ENCODE measurements at regions not wholly inside any gene's neighbourhood (a gene's known extent, or its start where the extent isn't known, plus 50 kb on each side); places are given as distances from the start of the nearest gene placed in this dataset.

DNA sequence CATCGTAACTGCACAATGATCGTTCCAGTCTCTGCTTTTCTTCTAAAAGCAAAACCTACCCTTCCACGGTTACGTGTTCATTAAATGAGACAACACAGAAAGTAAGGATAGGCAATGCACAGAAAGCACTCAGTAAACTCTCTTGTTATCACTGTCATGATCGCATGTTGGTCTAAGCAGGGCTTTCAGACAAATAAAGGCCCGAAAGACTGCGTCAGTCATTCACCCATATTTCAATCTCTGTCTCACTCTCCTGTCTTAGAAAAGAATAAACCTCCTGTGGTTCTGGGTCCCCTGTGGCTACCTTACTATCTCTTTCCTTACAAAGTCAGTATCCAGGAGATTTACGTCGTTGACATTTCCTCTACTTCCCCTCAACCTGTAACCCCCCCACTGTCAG, 160.9 kb downstream of the VAPA start:
- 63 to 77% methylated on average over 9 of the region's 9 CpGs for WGBS, 2 donors
- Histone ChIP-seq H3K27ac (ENCODE audit: low read depth in 2 of 2, low read length in 1 of 2) (no peak overlapping the region), H3K4me3 (ENCODE audit: low read depth in 1 of 2, low read length in 2 of 2) (no peak overlapping the region), H3K36me3 (ENCODE audit: control insufficient read depth in 2 of 2, insufficient read depth in 2 of 2, low read length in 1 of 2) (no peaks in the 10 kb centered on the region), H3K4me1 (ENCODE audit: control insufficient read depth in 2 of 2, insufficient read depth in 2 of 2, low read length in 1 of 2) (peaks cover 0 to 4% of the 10 kb centered on the region in 2 donors), H3K9me3 (ENCODE audit: control insufficient read depth in 2 of 2, insufficient read depth in 1 of 2, low read depth in 1 of 2, low read length in 1 of 2) (no peaks in the 10 kb centered on the region), H3K27me3 (ENCODE audit: control insufficient read depth in 1 of 2, insufficient read depth in 2 of 2, low read length in 2 of 2) (no peaks in the 10 kb centered on the region)

DNA sequence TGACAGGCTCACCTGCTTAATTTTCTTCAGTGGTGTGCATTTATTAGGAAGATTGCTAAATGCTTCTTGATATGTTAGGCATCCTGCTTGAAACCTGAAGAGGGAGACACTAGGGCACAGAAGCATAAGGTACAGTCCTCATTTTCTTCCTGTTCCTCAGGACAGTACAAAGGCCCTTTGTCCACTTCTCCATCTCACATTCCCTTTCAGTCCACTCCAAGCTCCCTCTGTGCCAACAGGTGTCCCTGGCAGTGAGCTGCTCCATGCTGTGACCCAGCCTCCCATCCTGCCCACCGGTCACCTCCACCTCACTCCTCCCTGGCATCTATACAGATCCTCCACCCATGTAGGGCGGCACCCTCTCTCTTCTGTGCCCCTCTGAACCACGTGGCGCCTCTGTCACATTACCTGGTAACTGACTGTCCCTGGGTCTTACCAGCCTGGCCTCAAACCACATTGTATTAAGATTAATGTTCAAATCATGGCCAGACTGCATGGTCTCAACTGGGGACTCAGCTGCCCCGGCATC, 162.8 kb downstream of the VAPA start:
- H3K4me3 ChIP-seq (ENCODE audit: low read depth in 1 of 2, low read length in 2 of 2) = no peak overlapping the region
- H3K4me1 ChIP-seq (ENCODE audit: control insufficient read depth in 2 of 2, insufficient read depth in 2 of 2, low read length in 1 of 2) = peaks cover 0 to 1% of the 10 kb centered on the region in 2 donors
- H3K9me3 ChIP-seq (ENCODE audit: control insufficient read depth in 2 of 2, insufficient read depth in 1 of 2, low read depth in 1 of 2, low read length in 1 of 2) = peaks cover 0 to 1% of the 10 kb centered on the region in 2 donors
- no peak overlapping the region for H3K27ac ChIP-seq (ENCODE audit: low read depth in 2 of 2, low read length in 1 of 2)
- H3K27me3 ChIP-seq (ENCODE audit: control insufficient read depth in 1 of 2, insufficient read depth in 2 of 2, low read length in 2 of 2) = no peaks in the 10 kb centered on the region
- WGBS, 2 donors = 85 to 92% methylated on average over 5 of the region's 5 CpGs
- no peaks in the 10 kb centered on the region for H3K36me3 ChIP-seq (ENCODE audit: control insufficient read depth in 2 of 2, insufficient read depth in 2 of 2, low read length in 1 of 2)

DNA sequence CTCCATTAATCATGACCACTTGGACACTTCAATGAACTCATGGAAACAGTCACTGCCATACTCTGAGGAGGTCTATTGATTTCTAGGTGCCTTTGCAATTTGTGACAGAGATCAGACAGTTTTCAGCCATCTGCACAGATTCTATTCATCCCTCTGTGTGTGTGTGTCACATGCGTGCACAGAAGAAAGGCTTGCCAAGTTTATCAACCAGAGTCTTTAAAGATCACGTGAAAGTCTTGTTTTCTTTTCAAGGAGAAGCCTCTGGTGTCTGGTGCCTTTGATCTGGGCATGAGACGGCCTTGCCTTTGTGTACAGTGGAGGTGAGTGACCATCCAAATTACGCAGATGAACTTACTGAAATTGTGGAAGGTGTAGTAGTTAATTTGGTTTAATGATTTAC, 164.2 kb downstream of the VAPA start:
- peaks cover 0 to 7% of the 10 kb centered on the region in 2 donors for H3K9me3 ChIP-seq (ENCODE audit: control insufficient read depth in 2 of 2, insufficient read depth in 1 of 2, low read depth in 1 of 2, low read length in 1 of 2)
- WGBS, 2 donors = 61 to 75% methylated on average over 4 of the region's 4 CpGs
- no peaks in the 10 kb centered on the region for H3K36me3 ChIP-seq (ENCODE audit: control insufficient read depth in 2 of 2, insufficient read depth in 2 of 2, low read length in 1 of 2)
- no peak overlapping the region for H3K4me3 ChIP-seq (ENCODE audit: low read depth in 1 of 2, low read length in 2 of 2)
- peaks cover 0 to 1% of the 10 kb centered on the region in 2 donors for H3K4me1 ChIP-seq (ENCODE audit: control insufficient read depth in 2 of 2, insufficient read depth in 2 of 2, low read length in 1 of 2)
- no peaks in the 10 kb centered on the region for H3K27me3 ChIP-seq (ENCODE audit: control insufficient read depth in 1 of 2, insufficient read depth in 2 of 2, low read length in 2 of 2)
- H3K27ac ChIP-seq (ENCODE audit: low read depth in 2 of 2, low read length in 1 of 2) = no peak overlapping the region

DNA sequence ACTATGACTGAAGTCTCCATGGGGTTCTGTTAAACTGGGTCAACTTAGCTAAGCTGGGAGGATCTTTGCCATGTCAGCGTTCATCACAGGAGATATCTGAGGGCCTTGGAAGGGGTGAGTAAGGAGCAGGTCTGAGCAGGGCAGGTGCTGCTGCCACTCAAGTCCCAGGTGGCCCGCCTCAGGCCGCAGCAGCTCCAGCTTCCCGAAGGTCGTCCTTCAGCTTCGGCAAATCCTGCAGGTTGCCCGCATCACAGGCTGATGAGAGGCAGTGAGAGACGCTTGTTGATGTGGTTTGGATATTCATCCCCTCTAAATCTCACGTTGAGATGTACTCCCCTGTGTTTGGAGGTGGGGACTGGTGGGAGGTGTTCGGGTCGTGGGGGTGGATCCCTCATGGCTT, 166.6 kb downstream of the VAPA start:
- H3K27me3 ChIP-seq (ENCODE audit: control insufficient read depth in 1 of 2, insufficient read depth in 2 of 2, low read length in 2 of 2) = no peaks in the 10 kb centered on the region
- no peaks in the 10 kb centered on the region for H3K36me3 ChIP-seq (ENCODE audit: control insufficient read depth in 2 of 2, insufficient read depth in 2 of 2, low read length in 1 of 2)
- no peak overlapping the region for H3K27ac ChIP-seq (ENCODE audit: low read depth in 2 of 2, low read length in 1 of 2)
- no peak overlapping the region for H3K4me3 ChIP-seq (ENCODE audit: low read depth in 1 of 2, low read length in 2 of 2)
- H3K4me1 ChIP-seq (ENCODE audit: control insufficient read depth in 2 of 2, insufficient read depth in 2 of 2, low read length in 1 of 2) = no peaks in the 10 kb centered on the region
- 93 to 97% methylated on average over 11 of the region's 11 CpGs for WGBS, 2 donors
- peaks cover 0 to 12% of the 10 kb centered on the region in 2 donors for H3K9me3 ChIP-seq (ENCODE audit: control insufficient read depth in 2 of 2, insufficient read depth in 1 of 2, low read depth in 1 of 2, low read length in 1 of 2)

DNA sequence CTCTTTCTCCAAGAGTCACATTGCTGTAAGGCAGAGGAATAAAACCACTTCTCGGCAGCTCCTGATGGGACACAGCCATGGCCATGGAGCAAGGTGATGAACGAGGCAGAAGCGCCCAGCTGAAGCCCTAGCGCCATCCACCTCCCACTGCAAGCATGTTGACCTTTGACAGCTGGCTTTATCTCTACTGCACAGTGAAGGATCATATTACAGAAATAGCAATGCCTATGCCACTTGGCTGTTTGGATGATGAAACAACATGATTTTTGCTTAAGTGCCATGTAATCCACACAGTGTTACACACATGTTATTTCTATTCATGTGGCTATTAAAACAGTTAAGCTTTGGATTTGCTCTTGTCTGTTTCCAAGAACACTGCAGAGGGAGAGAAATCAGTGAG, 167.7 kb downstream of the VAPA start:
- Histone ChIP-seq H3K4me1 (ENCODE audit: control insufficient read depth in 2 of 2, insufficient read depth in 2 of 2, low read length in 1 of 2) (peaks cover 0 to 6% of the 10 kb centered on the region in 2 donors), H3K27ac (ENCODE audit: low read depth in 2 of 2, low read length in 1 of 2) (no peak overlapping the region), H3K9me3 (ENCODE audit: control insufficient read depth in 2 of 2, insufficient read depth in 1 of 2, low read depth in 1 of 2, low read length in 1 of 2) (peaks cover 0 to 12% of the 10 kb centered on the region in 2 donors), H3K36me3 (ENCODE audit: control insufficient read depth in 2 of 2, insufficient read depth in 2 of 2, low read length in 1 of 2) (no peaks in the 10 kb centered on the region), H3K4me3 (ENCODE audit: low read depth in 1 of 2, low read length in 2 of 2) (no peak overlapping the region), H3K27me3 (ENCODE audit: control insufficient read depth in 1 of 2, insufficient read depth in 2 of 2, low read length in 2 of 2) (no peaks in the 10 kb centered on the region)
- 72 to 84% methylated on average over 4 of the region's 4 CpGs for WGBS, 2 donors

DNA sequence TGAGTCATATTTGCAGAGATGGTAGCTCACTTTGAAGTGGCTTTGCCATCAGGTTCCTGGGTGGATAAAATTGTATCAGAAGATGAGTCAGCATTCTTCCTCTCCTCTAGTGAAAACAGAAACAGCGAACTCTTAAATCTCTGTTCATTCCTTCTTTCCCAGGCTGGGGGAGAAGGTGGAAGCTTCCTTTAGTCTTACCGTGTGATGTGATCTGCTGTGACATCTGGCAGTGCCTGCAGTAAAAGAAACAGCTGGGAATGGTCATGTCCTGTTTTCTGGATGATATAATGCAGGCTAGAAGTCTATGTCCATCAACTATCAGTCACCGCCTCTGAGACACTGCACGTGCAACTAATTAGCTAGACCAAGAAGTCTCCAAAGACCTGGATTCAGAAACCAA, 171.6 kb downstream of the VAPA start:
- Histone ChIP-seq H3K9me3 (ENCODE audit: control insufficient read depth in 2 of 2, insufficient read depth in 1 of 2, low read depth in 1 of 2, low read length in 1 of 2) (peaks cover 0 to 13% of the 10 kb centered on the region in 2 donors), H3K4me3 (ENCODE audit: low read depth in 1 of 2, low read length in 2 of 2) (no peak overlapping the region), H3K36me3 (ENCODE audit: control insufficient read depth in 2 of 2, insufficient read depth in 2 of 2, low read length in 1 of 2) (no peaks in the 10 kb centered on the region), H3K27me3 (ENCODE audit: control insufficient read depth in 1 of 2, insufficient read depth in 2 of 2, low read length in 2 of 2) (no peaks in the 10 kb centered on the region), H3K27ac (ENCODE audit: low read depth in 2 of 2, low read length in 1 of 2) (no peak overlapping the region), H3K4me1 (ENCODE audit: control insufficient read depth in 2 of 2, insufficient read depth in 2 of 2, low read length in 1 of 2) (peaks cover 5 to 12% of the 10 kb centered on the region in 2 donors)
- 79 to 81% methylated on average over 4 of the region's 4 CpGs for WGBS, 2 donors

DNA sequence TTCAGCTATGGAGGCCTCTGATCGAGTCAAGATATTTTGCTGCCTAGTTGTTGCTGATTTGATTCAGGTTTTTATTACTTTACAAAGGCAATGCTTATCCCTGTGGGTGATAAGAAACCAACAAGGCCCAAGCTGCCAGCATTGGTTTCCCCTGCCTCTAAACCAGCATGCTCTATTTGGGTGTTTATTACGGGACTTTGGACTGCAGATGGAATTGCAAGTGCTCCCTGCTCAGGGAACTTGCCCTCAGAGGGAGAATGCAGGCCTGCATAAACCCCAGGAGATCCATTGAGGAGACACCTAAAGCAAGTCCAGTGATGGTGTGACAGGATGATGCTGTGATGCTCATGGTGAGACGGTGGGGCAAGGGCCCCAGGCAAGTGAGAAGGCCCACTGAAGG, 172.1 kb downstream of the VAPA start:
- no peak overlapping the region for H3K4me3 ChIP-seq (ENCODE audit: low read depth in 1 of 2, low read length in 2 of 2)
- no peaks in the 10 kb centered on the region for H3K36me3 ChIP-seq (ENCODE audit: control insufficient read depth in 2 of 2, insufficient read depth in 2 of 2, low read length in 1 of 2)
- H3K27me3 ChIP-seq (ENCODE audit: control insufficient read depth in 1 of 2, insufficient read depth in 2 of 2, low read length in 2 of 2) = no peaks in the 10 kb centered on the region
- H3K27ac ChIP-seq (ENCODE audit: low read depth in 2 of 2, low read length in 1 of 2) = peak overlapping the region in 1 of 2 donors; percentile 19
- H3K4me1 ChIP-seq (ENCODE audit: control insufficient read depth in 2 of 2, insufficient read depth in 2 of 2, low read length in 1 of 2) = peaks cover 5 to 12% of the 10 kb centered on the region in 2 donors
- 83 to 85% methylated on average over 3 of the region's 3 CpGs for WGBS, 2 donors
- peaks cover 0 to 13% of the 10 kb centered on the region in 2 donors for H3K9me3 ChIP-seq (ENCODE audit: control insufficient read depth in 2 of 2, insufficient read depth in 1 of 2, low read depth in 1 of 2, low read length in 1 of 2)

DNA sequence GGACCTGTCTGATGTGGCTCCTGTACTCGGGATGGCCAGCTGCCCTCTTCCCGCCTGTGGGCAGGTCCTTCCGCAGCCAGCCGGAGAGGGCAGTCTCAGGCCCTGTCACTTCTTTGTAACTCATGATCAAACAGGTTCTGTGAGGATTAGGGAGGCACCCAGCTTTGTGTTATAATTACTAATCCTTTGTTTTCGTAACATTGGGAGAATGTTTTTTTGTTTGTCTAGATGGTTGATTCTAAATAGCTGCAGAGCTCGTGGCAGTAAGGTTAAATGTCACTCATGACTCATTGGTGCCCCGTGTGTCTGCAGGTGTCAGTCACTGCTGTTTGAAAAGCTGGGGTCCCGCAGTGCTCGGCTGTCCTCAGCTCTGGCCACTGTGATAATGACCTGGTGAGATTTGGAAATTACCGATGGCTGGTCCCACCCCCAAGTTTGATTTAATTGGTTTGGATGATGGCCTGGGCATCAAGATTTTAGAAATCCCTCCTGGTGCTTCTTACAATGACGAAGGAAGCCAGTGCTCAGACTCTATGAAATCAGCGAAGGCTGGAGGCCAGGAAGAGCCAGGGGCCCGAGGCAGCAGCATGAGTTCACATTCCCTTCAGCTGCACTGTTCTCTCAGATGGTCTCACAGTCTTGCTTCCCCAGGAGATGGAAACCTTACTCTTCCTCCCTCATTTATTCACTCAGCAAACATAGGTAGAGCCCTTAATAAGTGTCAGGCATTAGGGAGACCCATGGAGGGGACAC, 172.8 kb downstream of the VAPA start:
- peaks cover 5 to 12% of the 10 kb centered on the region in 2 donors for H3K4me1 ChIP-seq (ENCODE audit: control insufficient read depth in 2 of 2, insufficient read depth in 2 of 2, low read length in 1 of 2)
- no peaks in the 10 kb centered on the region for H3K36me3 ChIP-seq (ENCODE audit: control insufficient read depth in 2 of 2, insufficient read depth in 2 of 2, low read length in 1 of 2)
- H3K4me3 ChIP-seq (ENCODE audit: low read depth in 1 of 2, low read length in 2 of 2) = no peak overlapping the region
- WGBS, 2 donors = 60 to 65% methylated on average over 13 of the region's 13 CpGs
- H3K27me3 ChIP-seq (ENCODE audit: control insufficient read depth in 1 of 2, insufficient read depth in 2 of 2, low read length in 2 of 2) = no peaks in the 10 kb centered on the region
- H3K9me3 ChIP-seq (ENCODE audit: control insufficient read depth in 2 of 2, insufficient read depth in 1 of 2, low read depth in 1 of 2, low read length in 1 of 2) = peaks cover 0 to 13% of the 10 kb centered on the region in 2 donors
- no peak overlapping the region for H3K27ac ChIP-seq (ENCODE audit: low read depth in 2 of 2, low read length in 1 of 2)

DNA sequence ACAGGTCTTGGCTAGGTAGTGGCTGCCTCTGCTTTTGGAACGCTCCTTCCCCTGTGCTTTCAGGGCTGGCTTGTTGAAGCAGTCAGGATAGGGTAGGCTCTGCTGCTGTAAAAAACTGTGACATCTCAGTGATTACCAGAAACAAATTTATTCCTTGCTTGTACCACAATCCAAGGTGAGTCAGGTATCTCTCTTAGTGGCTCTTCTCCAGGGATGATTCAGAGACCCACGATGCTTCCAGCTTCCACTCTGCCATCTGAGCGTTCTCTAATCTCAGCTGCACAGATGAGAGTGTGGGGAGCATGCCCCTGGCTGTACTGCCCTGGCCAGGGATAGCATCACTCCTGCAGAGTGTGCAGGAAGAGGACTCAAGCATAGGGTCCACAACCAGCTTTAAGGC, 174.9 kb downstream of the VAPA start:
- H3K27ac ChIP-seq (ENCODE audit: low read depth in 2 of 2, low read length in 1 of 2) = no peak overlapping the region
- 53 to 69% methylated on average over 3 of the region's 3 CpGs for WGBS, 2 donors

DNA sequence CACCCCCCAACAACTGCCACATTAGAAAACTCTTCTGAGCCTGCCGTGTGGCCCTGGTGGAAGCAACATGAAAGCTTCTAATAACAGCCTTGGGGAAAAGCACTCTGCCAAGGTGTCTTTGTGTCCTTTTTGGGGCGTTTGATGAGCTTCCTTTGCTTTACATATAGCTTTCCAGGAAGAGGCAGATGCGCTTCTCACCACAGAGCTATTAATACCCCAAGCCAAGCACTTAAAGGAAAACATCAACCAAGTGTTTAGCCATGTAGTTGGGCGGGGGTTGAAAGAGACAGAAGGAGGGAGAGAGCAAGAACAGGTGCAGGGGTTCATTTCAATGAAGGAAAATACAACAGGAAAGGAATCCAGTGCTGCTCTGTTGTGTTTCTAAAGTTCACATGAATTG, 176.1 kb downstream of the VAPA start:
- no peak overlapping the region for H3K4me3 ChIP-seq (ENCODE audit: low read depth in 1 of 2, low read length in 2 of 2)
- WGBS, 2 donors = 56 to 62% methylated on average over 4 of the region's 4 CpGs
- peaks cover 5 to 12% of the 10 kb centered on the region in 2 donors for H3K4me1 ChIP-seq (ENCODE audit: control insufficient read depth in 2 of 2, insufficient read depth in 2 of 2, low read length in 1 of 2)
- H3K27me3 ChIP-seq (ENCODE audit: control insufficient read depth in 1 of 2, insufficient read depth in 2 of 2, low read length in 2 of 2) = no peaks in the 10 kb centered on the region
- peaks cover 0 to 3% of the 10 kb centered on the region in 2 donors for H3K9me3 ChIP-seq (ENCODE audit: control insufficient read depth in 2 of 2, insufficient read depth in 1 of 2, low read depth in 1 of 2, low read length in 1 of 2)
- H3K27ac ChIP-seq (ENCODE audit: low read depth in 2 of 2, low read length in 1 of 2) = no peak overlapping the region
- H3K36me3 ChIP-seq (ENCODE audit: control insufficient read depth in 2 of 2, insufficient read depth in 2 of 2, low read length in 1 of 2) = no peaks in the 10 kb centered on the region

More for the DNA sequence above, 174.9 kb downstream of the VAPA start:
- no peak overlapping the region for H3K4me3 ChIP-seq (ENCODE audit: low read depth in 1 of 2, low read length in 2 of 2)
- H3K27me3 ChIP-seq (ENCODE audit: control insufficient read depth in 1 of 2, insufficient read depth in 2 of 2, low read length in 2 of 2) = no peaks in the 10 kb centered on the region
- H3K36me3 ChIP-seq (ENCODE audit: control insufficient read depth in 2 of 2, insufficient read depth in 2 of 2, low read length in 1 of 2) = no peaks in the 10 kb centered on the region
- peaks cover 0 to 3% of the 10 kb centered on the region in 2 donors for H3K9me3 ChIP-seq (ENCODE audit: control insufficient read depth in 2 of 2, insufficient read depth in 1 of 2, low read depth in 1 of 2, low read length in 1 of 2)
- H3K4me1 ChIP-seq (ENCODE audit: control insufficient read depth in 2 of 2, insufficient read depth in 2 of 2, low read length in 1 of 2) = peaks cover 5 to 12% of the 10 kb centered on the region in 2 donors
